NCI-H2171 (cell line): ENCODE measurements at regions not wholly inside any gene's neighbourhood (a gene's known extent, or its start where the extent isn't known, plus 50 kb on each side); places are given as distances from the start of the nearest gene placed in this dataset.
"Not testable (repeated sequence)": the region's sequence is repeated elsewhere in the genome, so short reads cannot be mapped to it uniquely, and the experiment has no call there.

Experiments used
- DNase-seq: peaks from one replicate; lab custom pipeline; 2025; lab: John Stamatoyannopoulos, UW

- no peak for DNase-seq
Measured at GRCh38 chr5:87529486-87530076, 116.9 kb upstream of the CCNH start.

DNA sequence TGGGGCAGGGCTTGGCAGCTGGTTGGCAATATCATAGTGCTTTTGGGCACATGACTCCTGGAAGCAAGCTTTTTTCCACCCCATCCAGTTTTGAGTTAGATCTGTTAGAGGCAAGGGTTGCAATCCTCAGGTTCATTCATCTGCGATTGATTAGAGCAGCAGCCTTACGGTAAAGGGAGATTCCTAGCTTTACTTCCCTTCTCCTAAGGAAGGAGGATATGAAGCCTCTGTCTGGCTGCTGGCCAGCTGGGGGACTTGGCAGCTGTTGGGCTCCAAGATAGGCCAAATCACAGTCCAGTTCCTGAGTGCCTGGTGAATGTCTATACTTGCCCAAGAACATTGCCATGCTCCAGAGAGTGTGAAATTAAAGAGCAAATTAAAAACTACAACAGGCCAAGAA, 113.4 kb upstream of the CCNH start:
- DNase-seq, result no peak

GRCh38 chr5:87524217-87524616, 111.5 kb upstream of the CCNH start:
- DNase-seq, result no peak

- DNase-seq, result not testable (repeated sequence)
Measured at GRCh38 chr5:87511778-87512177, 99.0 kb upstream of the CCNH start.

DNA sequence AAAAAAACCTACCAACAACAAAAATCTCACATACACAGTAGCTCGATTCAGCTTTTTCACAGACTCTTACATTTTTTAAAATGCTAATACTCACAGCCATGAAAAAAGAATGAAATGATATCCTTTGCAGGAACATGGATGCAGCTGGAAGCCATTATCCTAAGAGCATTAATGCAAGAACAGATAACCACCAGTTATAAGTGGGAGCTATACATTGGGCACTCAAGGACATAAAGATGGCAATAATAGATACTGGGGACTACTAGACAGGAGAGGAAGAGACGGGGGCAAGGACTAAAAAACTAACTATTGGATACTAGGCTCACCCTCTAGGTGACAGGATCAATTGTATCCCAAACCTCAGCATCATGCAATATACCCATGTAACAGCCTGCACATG, 90.3 kb upstream of the CCNH start:
- no peak for DNase-seq

- DNase-seq, result no peak
Measured at GRCh38 chr5:87499478-87500410, 87.0 kb upstream of the CCNH start.
